D721Med (cell line): ENCODE measurements at regions not wholly inside any gene's neighbourhood (a gene's known extent, or its start where the extent isn't known, plus 50 kb on each side); places are given as distances from the start of the nearest gene placed in this dataset.

Experiments used
- DNase-seq: peaks from one replicate; pipeline ENCODE4 v3.0.0; 2011; ENCODE audit warnings: low spot score; ENCODE audit not compliant: insufficient read length
- FAIRE-seq: peaks from 2 replicates; lab custom pipeline; 2011; peaks lifted over from hg19 to GRCh38; lab: Jason Lieb, UNC
- TF ChIP-seq, protein P1 (sequence below): IDR thresholded peaks from 2 replicates; pipeline ENCODE4 v1.5.1; 2012; ENCODE audit warnings: mild to moderate bottlenecking, control low read depth; ENCODE audit not compliant: insufficient read depth; ENCODE audit errors: missing control alignments

- DNase-seq (no peak), FAIRE-seq (no peak)
- TF ChIP-seq, protein P1, sequence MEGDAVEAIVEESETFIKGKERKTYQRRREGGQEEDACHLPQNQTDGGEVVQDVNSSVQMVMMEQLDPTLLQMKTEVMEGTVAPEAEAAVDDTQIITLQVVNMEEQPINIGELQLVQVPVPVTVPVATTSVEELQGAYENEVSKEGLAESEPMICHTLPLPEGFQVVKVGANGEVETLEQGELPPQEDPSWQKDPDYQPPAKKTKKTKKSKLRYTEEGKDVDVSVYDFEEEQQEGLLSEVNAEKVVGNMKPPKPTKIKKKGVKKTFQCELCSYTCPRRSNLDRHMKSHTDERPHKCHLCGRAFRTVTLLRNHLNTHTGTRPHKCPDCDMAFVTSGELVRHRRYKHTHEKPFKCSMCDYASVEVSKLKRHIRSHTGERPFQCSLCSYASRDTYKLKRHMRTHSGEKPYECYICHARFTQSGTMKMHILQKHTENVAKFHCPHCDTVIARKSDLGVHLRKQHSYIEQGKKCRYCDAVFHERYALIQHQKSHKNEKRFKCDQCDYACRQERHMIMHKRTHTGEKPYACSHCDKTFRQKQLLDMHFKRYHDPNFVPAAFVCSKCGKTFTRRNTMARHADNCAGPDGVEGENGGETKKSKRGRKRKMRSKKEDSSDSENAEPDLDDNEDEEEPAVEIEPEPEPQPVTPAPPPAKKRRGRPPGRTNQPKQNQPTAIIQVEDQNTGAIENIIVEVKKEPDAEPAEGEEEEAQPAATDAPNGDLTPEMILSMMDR: no peak
These were observed 78.4 kb upstream of the ADO start for GRCh38 chr10:62726142-62726541.

GRCh38 chr10:62726638-62727037 lies 77.9 kb upstream of the ADO start:
- TF ChIP-seq, protein P1: no peak
- no peak for FAIRE-seq

DNA sequence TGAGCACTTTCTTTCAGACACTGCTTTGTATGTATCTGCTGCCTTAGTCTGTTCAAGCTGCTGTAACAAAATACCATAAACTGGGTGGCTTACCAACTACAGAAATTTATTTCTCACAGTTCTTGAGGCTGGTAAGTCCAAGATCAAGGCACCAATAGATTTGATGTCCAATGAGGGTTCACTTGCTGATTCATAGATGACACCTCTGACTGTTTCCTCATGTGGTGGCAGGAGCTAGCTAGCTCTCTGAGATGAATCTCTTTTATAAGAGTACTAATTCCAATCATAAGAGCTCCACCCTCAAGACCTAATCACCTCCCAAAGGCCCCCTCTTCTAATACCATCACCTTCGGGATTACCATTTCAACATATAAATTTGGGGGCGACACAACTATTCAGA lies 76.6 kb upstream of the ADO start:
- TF ChIP-seq, protein P1: no peak
- DNase-seq (no peak), FAIRE-seq (no peak)

More at GRCh38 chr10:62726638-62727037, 77.9 kb upstream of the ADO start:
- no peak for DNase-seq

- no peak for DNase-seq
- no peak for FAIRE-seq
- TF ChIP-seq, protein P1: no peak
These were observed 76.0 kb upstream of the ADO start for GRCh38 chr10:62728479-62728878.

GRCh38 chr10:62732841-62733653 lies 71.5 kb upstream of the ADO start:
- TF ChIP-seq, protein P1: no peak
- DNase-seq: no peak
- FAIRE-seq: no peak

- FAIRE-seq: no peak
- TF ChIP-seq, protein P1: no peak
- no peak for DNase-seq
These were observed 70.7 kb upstream of the ADO start for GRCh38 chr10:62733654-62734293.
